GM12864 (cell line): ENCODE measurements at regions not wholly inside any gene's neighbourhood (a gene's known extent, or its start where the extent isn't known, plus 50 kb on each side); places are given as distances from the start of the nearest gene placed in this dataset.

Experiments used
- DNase-seq: peaks from one replicate; pipeline ENCODE4 v3.0.0-alpha.2; 2011; ENCODE audit warnings: low read depth
- H3K4me3 ChIP-seq: 2 replicates; pipeline ENCODE4 v1.5.1; 2011; ENCODE audit warnings: mild to moderate bottlenecking, low read depth, low read length, control low read depth
- CTCF ChIP-seq: IDR thresholded peaks from 2 replicates; pipeline ENCODE4 v1.5.1; 2011; ENCODE audit warnings: low read depth, mild to moderate bottlenecking, moderate library complexity, low read length, control low read depth, inconsistent platforms; ENCODE audit errors: missing control alignments

- TF ChIP-seq CTCF, result no peak
- DNase-seq, result no peak
- no peak overlapping the region for H3K4me3 ChIP-seq
These were observed 672.0 kb upstream of the SYT4 start for GRCh38 chr18:43949291-43949690.

- H3K4me3 ChIP-seq, result no peak overlapping the region
- no peak for DNase-seq
- no peak for TF ChIP-seq CTCF
These were observed 672.8 kb upstream of the SYT4 start for GRCh38 chr18:43950062-43950461.

- DNase-seq, result no peak
- no peak for TF ChIP-seq CTCF
- no peak overlapping the region for H3K4me3 ChIP-seq
These were observed 675.1 kb upstream of the SYT4 start for GRCh38 chr18:43952398-43952797.

GRCh38 chr18:43961722-43962121 is 684.4 kb upstream of the SYT4 start:
- no peak overlapping the region for H3K4me3 ChIP-seq

GRCh38 chr18:43964666-43965065 is 687.4 kb upstream of the SYT4 start:
- no peak for DNase-seq
- no peak for TF ChIP-seq CTCF
- no peak overlapping the region for H3K4me3 ChIP-seq

More at GRCh38 chr18:43961722-43962121, 684.4 kb upstream of the SYT4 start:
- DNase-seq, result no peak
- no peak for TF ChIP-seq CTCF

- TF ChIP-seq CTCF, result no peak
- no peak for DNase-seq
These were observed 688.4 kb upstream of the SYT4 start for GRCh38 chr18:43965691-43966090.

GRCh38 chr18:43970656-43971055 is 693.4 kb upstream of the SYT4 start:
- DNase-seq, result no peak
- no peak for TF ChIP-seq CTCF
- H3K4me3 ChIP-seq, result no peak overlapping the region

More at GRCh38 chr18:43965691-43966090, 688.4 kb upstream of the SYT4 start:
- no peak overlapping the region for H3K4me3 ChIP-seq
